Nephron (organoid): ENCODE measurements at regions not wholly inside any gene's neighbourhood (a gene's known extent, or its start where the extent isn't known, plus 50 kb on each side); places are given as distances from the start of the nearest gene placed in this dataset.

Experiments
- H3K27ac Mint-ChIP-seq, 3 experiments: 2 replicates each; pipeline ENCODE4 v1.8.0; 2020; ENCODE audit warnings: mixed read lengths in 3 of 3, mild to moderate bottlenecking in 2 of 3, moderate library complexity in 1 of 3
- H3K27me3 Mint-ChIP-seq: 2 replicates; pipeline ENCODE4 v1.8.0; 2021; ENCODE audit warnings: low read depth, mild to moderate bottlenecking, moderate library complexity, mixed read lengths
- H3K36me3 Mint-ChIP-seq: 2 replicates; pipeline ENCODE4 v1.8.0; 2020; ENCODE audit warnings: low read depth, mixed read lengths
- H3K4me1 Mint-ChIP-seq: 2 replicates; pipeline ENCODE4 v1.8.0; 2020; ENCODE audit warnings: mixed read lengths
- H3K4me3 Mint-ChIP-seq, 3 experiments: 2 replicates each; pipeline ENCODE4 v1.8.0; 2020; ENCODE audit warnings: mild to moderate bottlenecking in 3 of 3, mixed read lengths in 3 of 3, moderate library complexity in 2 of 3
- H3K9me3 Mint-ChIP-seq: 2 replicates; pipeline ENCODE4 v1.8.0; 2020; ENCODE audit warnings: mixed read lengths
- CTCF ChIP-seq, 3 experiments: fragments of 200-600 bp; sonication (generic); IDR thresholded peaks; one replicate each; pipeline ENCODE4 v1.5.0; 2021; ENCODE audit warnings: antibody characterized with exemption in 3 of 3; ENCODE audit not compliant: unreplicated experiment in 3 of 3

GRCh38 chr14:34181338-34181737, 230.5 kb upstream of the EGLN3 start:
- H3K27me3 Mint-ChIP-seq, result no peaks in the 10 kb centered on the region
- H3K4me1 Mint-ChIP-seq, result peaks cover 15% of the 10 kb centered on the region
- no peaks in the 10 kb centered on the region for H3K36me3 Mint-ChIP-seq
- H3K27ac Mint-ChIP-seq, result peak overlapping the region; percentile 1 to 69 (median 43)
- peak overlapping the region in 1 of 3 experiments; percentile 2 for H3K4me3 Mint-ChIP-seq
- no peak for TF ChIP-seq CTCF (IDR thresholded peaks at IDR 0.05; ENCODE audit: unreplicated experiment in 3 of 3)
- peaks cover 4% of the 10 kb centered on the region for H3K9me3 Mint-ChIP-seq

- H3K27ac Mint-ChIP-seq, result peak overlapping the region; percentile 1 to 69 (median 43)
- peaks cover 15% of the 10 kb centered on the region for H3K4me1 Mint-ChIP-seq
- TF ChIP-seq CTCF (IDR thresholded peaks at IDR 0.05; ENCODE audit: unreplicated experiment in 3 of 3), result no peak
- H3K27me3 Mint-ChIP-seq, result no peaks in the 10 kb centered on the region
- H3K9me3 Mint-ChIP-seq, result peaks cover 4% of the 10 kb centered on the region
- no peak overlapping the region for H3K4me3 Mint-ChIP-seq
- no peaks in the 10 kb centered on the region for H3K36me3 Mint-ChIP-seq
Observed at GRCh38 chr14:34180869-34181268, 230.0 kb upstream of the EGLN3 start.

GRCh38 chr14:34180434-34180833, 229.6 kb upstream of the EGLN3 start:
- Mint-ChIP-seq H3K36me3 (no peaks in the 10 kb centered on the region), H3K4me3 (no peak overlapping the region), H3K27ac (peak overlapping the region; percentile 35 to 56 (median 47)), H3K4me1 (peaks cover 17% of the 10 kb centered on the region), H3K27me3 (no peaks in the 10 kb centered on the region), H3K9me3 (peaks cover 4% of the 10 kb centered on the region)
- no peak for TF ChIP-seq CTCF (IDR thresholded peaks at IDR 0.05; ENCODE audit: unreplicated experiment in 3 of 3)

- Mint-ChIP-seq H3K27me3 (no peaks in the 10 kb centered on the region), H3K36me3 (no peaks in the 10 kb centered on the region), H3K4me1 (peaks cover 20% of the 10 kb centered on the region), H3K9me3 (peaks cover 4% of the 10 kb centered on the region), H3K4me3 (no peak overlapping the region), H3K27ac (peak overlapping the region in 2 of 3 experiments; percentile 35 to 56)
- no peak for TF ChIP-seq CTCF (IDR thresholded peaks at IDR 0.05; ENCODE audit: unreplicated experiment in 3 of 3)
Observed at GRCh38 chr14:34179727-34180126, 228.9 kb upstream of the EGLN3 start.

- no peaks in the 10 kb centered on the region for H3K9me3 Mint-ChIP-seq
- peaks cover 26% of the 10 kb centered on the region for H3K4me1 Mint-ChIP-seq
- no peaks in the 10 kb centered on the region for H3K27me3 Mint-ChIP-seq
- no peak for TF ChIP-seq CTCF (IDR thresholded peaks at IDR 0.05; ENCODE audit: unreplicated experiment in 3 of 3)
- H3K27ac Mint-ChIP-seq, result no peak overlapping the region
- H3K4me3 Mint-ChIP-seq, result no peak overlapping the region
- H3K36me3 Mint-ChIP-seq, result no peaks in the 10 kb centered on the region
Observed at GRCh38 chr14:34177466-34177865, 226.6 kb upstream of the EGLN3 start.

GRCh38 chr14:34175574-34175973, 224.7 kb upstream of the EGLN3 start:
- H3K36me3 Mint-ChIP-seq, result no peaks in the 10 kb centered on the region
- H3K9me3 Mint-ChIP-seq, result no peaks in the 10 kb centered on the region
- TF ChIP-seq CTCF (IDR thresholded peaks at IDR 0.05; ENCODE audit: unreplicated experiment in 3 of 3), result no peak
- H3K27ac Mint-ChIP-seq, result no peak overlapping the region
- no peak overlapping the region for H3K4me3 Mint-ChIP-seq
- no peaks in the 10 kb centered on the region for H3K27me3 Mint-ChIP-seq
- H3K4me1 Mint-ChIP-seq, result peaks cover 33% of the 10 kb centered on the region
